ENCODE measurements at regions not wholly inside any gene's neighbourhood (a gene's known extent, or its start where the extent isn't known, plus 50 kb on each side); places are given as distances from the start of the nearest gene placed in this dataset.
"Not testable (repeated sequence)": the region's sequence is repeated elsewhere in the genome, so short reads cannot be mapped to it uniquely, and the experiment has no call there.

DNA sequence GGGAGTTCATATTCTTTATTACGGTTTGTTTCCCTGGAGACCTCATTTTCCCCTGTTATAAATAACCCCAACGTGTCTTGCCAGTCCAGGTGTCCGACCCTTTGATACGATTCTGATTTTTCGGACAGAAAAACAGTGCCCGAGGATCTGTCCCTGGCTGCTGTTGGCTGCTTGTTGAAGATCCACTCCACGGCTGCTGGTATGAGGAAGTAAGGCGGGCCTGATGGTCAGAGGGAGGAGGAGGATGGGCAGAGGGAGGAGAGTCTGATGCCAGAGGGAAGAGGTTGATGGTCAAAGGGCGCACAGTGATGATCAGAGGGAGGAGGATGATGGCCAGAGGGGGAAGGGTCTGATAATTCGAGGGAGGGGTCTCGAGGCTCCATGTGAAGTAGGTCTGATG is 99.9 kb downstream of the ATP6V0E2 start:
- DNase-seq (ENCODE audit: low spot score in 2 of 2); H3K36me3 ChIP-seq; H3K27ac ChIP-seq; intact Hi-C loops (cut with DNase I); H3K4me3 ChIP-seq; H3K9me3 ChIP-seq; H3K27me3 ChIP-seq; H3K4me1 ChIP-seq: not testable (repeated sequence)

GRCh38 chr7:149975608-149976007 is 101.8 kb downstream of the ATP6V0E2 start:
- DNase-seq (ENCODE audit: low spot score in 2 of 2); H3K4me1 ChIP-seq; intact Hi-C loops (cut with DNase I); H3K27ac ChIP-seq; H3K27me3 ChIP-seq; H3K36me3 ChIP-seq; H3K4me3 ChIP-seq; H3K9me3 ChIP-seq: not testable (repeated sequence)

GRCh38 chr7:149978537-149978936 is 104.8 kb downstream of the ATP6V0E2 start:
- H3K36me3 ChIP-seq; H3K4me1 ChIP-seq; H3K9me3 ChIP-seq; H3K27ac ChIP-seq; H3K4me3 ChIP-seq; intact Hi-C loops (cut with DNase I); H3K27me3 ChIP-seq; DNase-seq (ENCODE audit: low spot score in 2 of 2): not testable (repeated sequence)

- DNase-seq (ENCODE audit: low spot score in 2 of 2); intact Hi-C loops (cut with DNase I); H3K4me3 ChIP-seq; H3K36me3 ChIP-seq; H3K4me1 ChIP-seq; H3K27ac ChIP-seq; H3K9me3 ChIP-seq; H3K27me3 ChIP-seq: not testable (repeated sequence)
Observed at GRCh38 chr7:149978944-149979343, 105.2 kb downstream of the ATP6V0E2 start.

GRCh38 chr7:149982537-149983112 is 108.9 kb downstream of the ATP6V0E2 start:
- H3K4me1 ChIP-seq; H3K36me3 ChIP-seq; DNase-seq (ENCODE audit: low spot score in 2 of 2); H3K4me3 ChIP-seq; H3K27ac ChIP-seq; intact Hi-C loops (cut with DNase I); H3K9me3 ChIP-seq; H3K27me3 ChIP-seq: not testable (repeated sequence)

- H3K4me3 ChIP-seq; H3K36me3 ChIP-seq; DNase-seq (ENCODE audit: low spot score in 2 of 2); H3K27me3 ChIP-seq; intact Hi-C loops (cut with DNase I); H3K4me1 ChIP-seq; H3K27ac ChIP-seq; H3K9me3 ChIP-seq: not testable (repeated sequence)
Observed at GRCh38 chr7:149986866-149987265, 113.1 kb downstream of the ATP6V0E2 start.

- H3K27ac ChIP-seq; H3K4me3 ChIP-seq; H3K36me3 ChIP-seq; intact Hi-C loops (cut with DNase I); H3K4me1 ChIP-seq; H3K9me3 ChIP-seq; H3K27me3 ChIP-seq; DNase-seq (ENCODE audit: low spot score in 2 of 2): not testable (repeated sequence)
Observed at GRCh38 chr7:149991652-149992302, 118.0 kb downstream of the ATP6V0E2 start.

GRCh38 chr7:149992366-149992765 is 118.6 kb downstream of the ATP6V0E2 start:
- H3K36me3 ChIP-seq; intact Hi-C loops (cut with DNase I); H3K4me1 ChIP-seq; H3K27ac ChIP-seq; H3K27me3 ChIP-seq; H3K4me3 ChIP-seq; DNase-seq (ENCODE audit: low spot score in 2 of 2); H3K9me3 ChIP-seq: not testable (repeated sequence)

GRCh38 chr7:149995369-149996026 is 121.7 kb downstream of the ATP6V0E2 start:
- H3K4me3 ChIP-seq; H3K27ac ChIP-seq; intact Hi-C loops (cut with DNase I); H3K36me3 ChIP-seq; H3K4me1 ChIP-seq; H3K27me3 ChIP-seq; DNase-seq (ENCODE audit: low spot score in 2 of 2); H3K9me3 ChIP-seq: not testable (repeated sequence)

- H3K9me3 ChIP-seq; H3K4me1 ChIP-seq; H3K27ac ChIP-seq; DNase-seq (ENCODE audit: low spot score in 2 of 2); H3K36me3 ChIP-seq; H3K27me3 ChIP-seq; intact Hi-C loops (cut with DNase I); H3K4me3 ChIP-seq: not testable (repeated sequence)
Observed at GRCh38 chr7:150000780-150001599, 127.2 kb downstream of the ATP6V0E2 start.
